Gastroesophageal sphincter (tissue), 3 donors: ENCODE measurements at regions not wholly inside any gene's neighbourhood (a gene's known extent, or its start where the extent isn't known, plus 50 kb on each side); places are given as distances from the start of the nearest gene placed in this dataset.

Source experiments
- POLR2A ChIP-seq, 2 donors: fragments of 450-650 bp; IDR thresholded peaks; one replicate each; pipeline ENCODE4 v1.6.1; 2017; ENCODE audit warnings: antibody characterized with exemption in 2 of 2, mild to moderate bottlenecking in 2 of 2, moderate library complexity in 1 of 2
- POLR2AphosphoS5 ChIP-seq: sonication (generic); formaldehyde crosslinking; IDR thresholded peaks from one replicate; pipeline ENCODE4 v1.6.1; 2017; ENCODE audit warnings: antibody characterized with exemption
- TF ChIP-seq, protein P1 (sequence below), 4 experiments: fragments of 200-600 bp in 2 of 4; fragments of 450-650 bp in 2 of 4; sonication (generic) in 1 of 4; IDR thresholded peaks; one replicate each; pipeline ENCODE4 v1.5.1; 2017 to 2019; ENCODE audit warnings: antibody characterized with exemption in 4 of 4, mild to moderate bottlenecking in 2 of 4, moderate library complexity in 2 of 4

DNA sequence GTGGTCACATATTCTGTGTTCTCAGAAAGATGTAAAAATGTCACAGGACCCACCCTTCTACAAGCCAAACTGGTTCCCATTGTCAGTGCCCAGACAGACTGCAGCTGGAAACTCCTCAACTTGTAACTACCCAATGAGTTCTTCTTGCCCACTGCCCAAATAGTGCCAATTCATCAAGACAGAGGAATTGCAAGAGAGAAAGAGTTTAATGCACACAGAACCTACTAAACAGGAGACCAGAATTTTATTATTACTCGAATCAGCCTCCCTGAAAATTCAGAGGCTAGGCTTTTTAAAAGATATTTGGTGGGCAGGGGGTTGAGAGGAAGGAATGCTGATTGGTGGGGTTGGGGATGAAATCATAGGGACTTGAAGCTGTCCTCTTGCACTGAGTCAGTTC, 184.1 kb downstream of the URB2 start:
- TF ChIP-seq, protein P1, sequence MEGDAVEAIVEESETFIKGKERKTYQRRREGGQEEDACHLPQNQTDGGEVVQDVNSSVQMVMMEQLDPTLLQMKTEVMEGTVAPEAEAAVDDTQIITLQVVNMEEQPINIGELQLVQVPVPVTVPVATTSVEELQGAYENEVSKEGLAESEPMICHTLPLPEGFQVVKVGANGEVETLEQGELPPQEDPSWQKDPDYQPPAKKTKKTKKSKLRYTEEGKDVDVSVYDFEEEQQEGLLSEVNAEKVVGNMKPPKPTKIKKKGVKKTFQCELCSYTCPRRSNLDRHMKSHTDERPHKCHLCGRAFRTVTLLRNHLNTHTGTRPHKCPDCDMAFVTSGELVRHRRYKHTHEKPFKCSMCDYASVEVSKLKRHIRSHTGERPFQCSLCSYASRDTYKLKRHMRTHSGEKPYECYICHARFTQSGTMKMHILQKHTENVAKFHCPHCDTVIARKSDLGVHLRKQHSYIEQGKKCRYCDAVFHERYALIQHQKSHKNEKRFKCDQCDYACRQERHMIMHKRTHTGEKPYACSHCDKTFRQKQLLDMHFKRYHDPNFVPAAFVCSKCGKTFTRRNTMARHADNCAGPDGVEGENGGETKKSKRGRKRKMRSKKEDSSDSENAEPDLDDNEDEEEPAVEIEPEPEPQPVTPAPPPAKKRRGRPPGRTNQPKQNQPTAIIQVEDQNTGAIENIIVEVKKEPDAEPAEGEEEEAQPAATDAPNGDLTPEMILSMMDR (IDR thresholded peaks at IDR 0.05): no peak
- TF ChIP-seq POLR2AphosphoS5: no peak
- no peak for TF ChIP-seq POLR2A (IDR thresholded peaks at IDR 0.05)
